ENCODE measurements at regions not wholly inside any gene's neighbourhood (a gene's known extent, or its start where the extent isn't known, plus 50 kb on each side); places are given as distances from the start of the nearest gene placed in this dataset.

DNA sequence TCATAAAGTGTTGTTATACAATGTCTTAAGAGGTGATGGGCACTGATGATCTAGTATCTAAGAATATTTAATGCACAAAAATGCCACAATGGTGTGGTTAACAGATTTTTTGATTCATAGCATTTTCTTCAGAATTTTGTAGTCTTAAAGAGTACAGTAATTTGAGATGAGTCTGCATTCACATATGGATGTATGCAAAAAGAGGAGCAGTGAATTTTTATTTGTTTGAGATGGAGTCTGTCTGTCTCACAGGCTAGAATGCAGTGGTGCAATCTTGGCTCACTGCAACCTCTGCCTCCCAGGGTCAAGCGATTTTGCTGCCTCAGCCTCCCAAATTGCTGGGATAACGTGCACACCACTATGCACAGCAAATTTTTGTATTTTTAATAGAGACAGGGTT is 110.5 kb downstream of the ZPLD1 start:
- H3K9me3 Mint-ChIP-seq = no peaks in the 10 kb centered on the region
- TF ChIP-seq, protein P1, sequence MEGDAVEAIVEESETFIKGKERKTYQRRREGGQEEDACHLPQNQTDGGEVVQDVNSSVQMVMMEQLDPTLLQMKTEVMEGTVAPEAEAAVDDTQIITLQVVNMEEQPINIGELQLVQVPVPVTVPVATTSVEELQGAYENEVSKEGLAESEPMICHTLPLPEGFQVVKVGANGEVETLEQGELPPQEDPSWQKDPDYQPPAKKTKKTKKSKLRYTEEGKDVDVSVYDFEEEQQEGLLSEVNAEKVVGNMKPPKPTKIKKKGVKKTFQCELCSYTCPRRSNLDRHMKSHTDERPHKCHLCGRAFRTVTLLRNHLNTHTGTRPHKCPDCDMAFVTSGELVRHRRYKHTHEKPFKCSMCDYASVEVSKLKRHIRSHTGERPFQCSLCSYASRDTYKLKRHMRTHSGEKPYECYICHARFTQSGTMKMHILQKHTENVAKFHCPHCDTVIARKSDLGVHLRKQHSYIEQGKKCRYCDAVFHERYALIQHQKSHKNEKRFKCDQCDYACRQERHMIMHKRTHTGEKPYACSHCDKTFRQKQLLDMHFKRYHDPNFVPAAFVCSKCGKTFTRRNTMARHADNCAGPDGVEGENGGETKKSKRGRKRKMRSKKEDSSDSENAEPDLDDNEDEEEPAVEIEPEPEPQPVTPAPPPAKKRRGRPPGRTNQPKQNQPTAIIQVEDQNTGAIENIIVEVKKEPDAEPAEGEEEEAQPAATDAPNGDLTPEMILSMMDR (conservative IDR thresholded peaks at IDR 0.05) = no peak

More for the DNA sequence above, 110.5 kb downstream of the ZPLD1 start:
- no peaks in the 10 kb centered on the region for H3K27me3 ChIP-seq (ENCODE audit: insufficient read depth, low read length)
- no peak overlapping the region for H3K4ac ChIP-seq (ENCODE audit: low read depth, low read length)
- H2BK12ac ChIP-seq (ENCODE audit: insufficient read length, low read depth, low read length) = no peak overlapping the region
- H3K79me1 ChIP-seq (ENCODE audit: insufficient read depth, low read depth, low read length, poor library complexity, severe bottlenecking) = no peaks in the 10 kb centered on the region
- H3K23ac ChIP-seq (ENCODE audit: insufficient read length, low read depth, low read length) = no peak overlapping the region
- no peak overlapping the region for H2BK120ac ChIP-seq (ENCODE audit: low read depth, low read length, poor library complexity, severe bottlenecking)
- H4K5ac ChIP-seq (ENCODE audit: insufficient read length, low read depth, low read length) = no peak overlapping the region
- H3K14ac ChIP-seq (ENCODE audit: insufficient read depth, low read length) = no peak overlapping the region
- no peak overlapping the region for H3K4me2 ChIP-seq (ENCODE audit: insufficient read depth, insufficient read length, low read length)
- no peak overlapping the region for H4K8ac ChIP-seq (replicated peaks; ENCODE audit: insufficient read length, low read depth, low read length)
- Mint-ChIP-seq H3K4me3 (no peak overlapping the region), H3K27ac (no peak overlapping the region), H3K36me3 (ENCODE audit: insufficient read depth in 1 of 3, low read depth in 3 of 3) (no peaks in the 10 kb centered on the region), H3K27me3 (ENCODE audit: low read depth) (no peaks in the 10 kb centered on the region), H3K4me1 (no peaks in the 10 kb centered on the region)
- H4K20me1 ChIP-seq (ENCODE audit: control insufficient read depth, insufficient read depth, insufficient read length) = no peaks in the 10 kb centered on the region
- H3K56ac ChIP-seq (ENCODE audit: insufficient read length, low read depth, low read length) = no peak overlapping the region
- H2BK5ac ChIP-seq (ENCODE audit: insufficient read length, low read length) = no peak overlapping the region
- no peak overlapping the region for H2AFZ ChIP-seq (ENCODE audit: low read length)
- no peak overlapping the region for H2BK15ac ChIP-seq (ENCODE audit: low read depth, low read length)
- DNase-seq = no peak
- H3K27ac ChIP-seq (ENCODE audit: insufficient read length, low read depth, low read length) = no peak overlapping the region
- no peak overlapping the region for H2BK20ac ChIP-seq (ENCODE audit: low read depth, low read length, poor library complexity, severe bottlenecking)
- no peak overlapping the region for H3K9ac ChIP-seq (ENCODE audit: extremely low read depth, insufficient read length, low read length)
- H3K18ac ChIP-seq (ENCODE audit: insufficient read length, low read depth, low read length) = no peak overlapping the region
- no CpG with 5 or more reads among the region's 2 CpGs for WGBS (ENCODE audit: extremely low coverage, insufficient read length, low lambda C conversion rate)
- no peak overlapping the region for H2AK5ac ChIP-seq (ENCODE audit: insufficient read length, low read length)
- no peak overlapping the region for H4K91ac ChIP-seq (ENCODE audit: insufficient read length, low read depth, low read length)
- H3T11ph ChIP-seq (ENCODE audit: low read length) = no peak overlapping the region
- no peaks in the 10 kb centered on the region for H3K4me1 ChIP-seq (ENCODE audit: insufficient read depth, low read length)
- no peaks in the 10 kb centered on the region for H3K23me2 ChIP-seq (ENCODE audit: insufficient read length, low read depth, low read length, poor library complexity, severe bottlenecking)
- H3K79me2 ChIP-seq (ENCODE audit: insufficient read depth, low read length) = no peaks in the 10 kb centered on the region
- H3K9me3 ChIP-seq (ENCODE audit: control insufficient read depth, low read depth, low read length) = no peaks in the 10 kb centered on the region
